SK-N-MC (cell line): ENCODE measurements at regions not wholly inside any gene's neighbourhood (a gene's known extent, or its start where the extent isn't known, plus 50 kb on each side); places are given as distances from the start of the nearest gene placed in this dataset.

Experiments
- EZH2 ChIP-seq: fragments of 200-600 bp; sonication (generic); IDR thresholded peaks from one replicate; pipeline ENCODE4 v1.6.1; 2017; ENCODE audit warnings: antibody characterized with exemption
- FOXP2 ChIP-seq: optimal IDR thresholded peaks from 2 replicates; pipeline ENCODE3; 2011; ENCODE audit warnings: mild to moderate bottlenecking, moderate library complexity; ENCODE audit not compliant: insufficient read depth; ENCODE audit errors: extremely low read length, control extremely low read depth
- POLR2AphosphoS5 ChIP-seq: IDR thresholded peaks from 2 replicates; pipeline ENCODE4 v1.6.1; 2012; ENCODE audit warnings: mild to moderate bottlenecking, low read depth, low read length, borderline replicate concordance

GRCh38 chr20:12217382-12217781 lies 299.7 kb downstream of the BTBD3 start:
- TF ChIP-seq POLR2AphosphoS5 (no peak), EZH2 (no peak), FOXP2 (no peak)
